ENCODE measurements at regions not wholly inside any gene's neighbourhood (a gene's known extent, or its start where the extent isn't known, plus 50 kb on each side); places are given as distances from the start of the nearest gene placed in this dataset.

DNA sequence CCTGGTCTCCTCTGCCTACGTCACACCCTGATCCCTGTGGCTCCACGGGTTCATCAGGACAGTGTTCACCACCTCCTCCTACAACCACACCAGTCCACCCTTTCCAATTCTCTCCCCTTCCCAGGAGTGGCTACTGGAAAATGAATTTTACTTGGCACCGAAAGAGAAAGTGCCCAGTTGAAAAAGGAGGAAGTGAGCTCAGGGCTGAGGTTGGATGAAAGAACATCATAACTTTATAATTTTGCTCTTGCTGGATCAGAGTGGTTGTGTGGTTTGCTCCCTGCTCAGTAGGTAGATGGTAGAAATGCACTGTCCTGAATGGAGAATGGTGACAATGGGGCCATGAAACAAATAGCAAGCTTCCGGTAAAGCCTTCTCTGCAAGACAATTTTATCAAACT lies 140.3 kb upstream of the DDX18 start:
- no peak for DNase-seq

DNA sequence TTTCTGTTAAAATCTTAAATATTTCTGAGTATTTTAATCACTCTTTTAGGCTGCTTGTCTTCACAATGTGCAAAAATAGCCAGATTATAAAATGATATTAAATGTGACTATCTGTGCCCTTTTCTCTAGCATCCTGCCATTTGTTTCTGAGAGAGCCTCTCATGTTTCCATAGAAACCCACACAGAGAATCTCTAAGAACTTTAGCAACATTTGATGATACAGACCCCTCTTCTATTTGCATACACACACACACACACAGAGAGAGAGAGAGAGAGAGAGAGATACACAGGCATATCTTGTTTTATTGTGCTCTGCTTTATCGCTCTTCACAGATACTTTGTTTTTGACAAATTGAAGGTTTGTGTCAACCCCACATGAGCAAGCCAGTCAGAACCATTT lies 134.5 kb upstream of the DDX18 start:
- no peak for DNase-seq

DNA sequence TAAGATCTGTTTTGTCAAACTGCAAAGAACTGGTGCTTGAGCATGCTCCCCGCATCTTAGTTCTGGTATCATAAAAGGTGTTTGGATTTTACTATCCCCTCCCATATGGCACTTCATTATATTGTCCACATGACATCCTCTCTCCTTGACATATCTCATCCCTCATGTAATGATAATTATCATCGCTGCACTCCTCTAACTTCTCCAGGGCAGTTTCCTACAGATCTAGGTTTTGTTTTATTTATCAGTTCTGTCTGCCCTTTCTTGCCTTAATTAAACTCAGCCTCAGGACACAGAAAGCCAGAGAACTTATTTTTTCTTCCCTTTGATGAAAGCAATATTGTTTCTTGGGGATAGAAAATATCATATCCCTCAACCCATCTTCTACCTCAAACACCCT lies 129.6 kb upstream of the DDX18 start:
- no peak for DNase-seq

DNA sequence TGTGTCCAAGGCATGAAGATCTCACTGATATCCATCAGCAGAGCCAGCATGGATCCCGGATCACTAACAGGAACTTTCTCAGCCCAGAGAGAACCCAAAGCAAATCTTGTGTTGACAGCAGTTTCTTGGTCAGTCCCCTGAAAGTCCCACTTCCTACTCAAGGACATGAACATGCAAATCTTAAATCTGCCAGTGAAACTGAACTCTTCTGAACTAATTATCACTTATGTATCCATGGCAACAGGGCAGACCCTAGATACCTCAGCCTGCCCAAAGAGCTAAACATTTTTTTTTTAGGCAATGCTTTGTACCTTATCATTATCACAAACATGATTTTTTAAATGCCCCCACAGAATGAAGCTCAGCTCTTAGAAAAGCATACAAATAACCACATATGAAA lies 127.8 kb upstream of the DDX18 start:
- no peak for DNase-seq

DNA sequence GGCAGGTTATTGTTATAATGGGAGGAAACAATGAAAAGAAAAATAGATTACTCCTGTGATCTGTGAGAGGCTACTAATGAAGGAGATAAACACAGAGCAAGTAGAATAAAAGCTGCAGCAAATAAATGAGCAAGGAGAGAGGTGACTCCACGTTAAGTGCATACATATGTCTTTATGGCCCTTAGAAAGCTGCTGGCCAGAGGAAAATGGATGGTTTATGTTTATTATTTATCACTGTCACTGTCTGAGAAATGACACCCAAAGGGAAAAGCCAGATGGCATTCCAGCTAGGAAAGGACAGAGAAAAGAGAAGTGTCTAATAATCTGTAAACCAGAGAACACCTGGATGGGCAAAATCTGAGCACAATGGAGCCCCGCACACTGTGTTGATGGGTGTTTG lies 122.9 kb upstream of the DDX18 start:
- no peak for DNase-seq

DNA sequence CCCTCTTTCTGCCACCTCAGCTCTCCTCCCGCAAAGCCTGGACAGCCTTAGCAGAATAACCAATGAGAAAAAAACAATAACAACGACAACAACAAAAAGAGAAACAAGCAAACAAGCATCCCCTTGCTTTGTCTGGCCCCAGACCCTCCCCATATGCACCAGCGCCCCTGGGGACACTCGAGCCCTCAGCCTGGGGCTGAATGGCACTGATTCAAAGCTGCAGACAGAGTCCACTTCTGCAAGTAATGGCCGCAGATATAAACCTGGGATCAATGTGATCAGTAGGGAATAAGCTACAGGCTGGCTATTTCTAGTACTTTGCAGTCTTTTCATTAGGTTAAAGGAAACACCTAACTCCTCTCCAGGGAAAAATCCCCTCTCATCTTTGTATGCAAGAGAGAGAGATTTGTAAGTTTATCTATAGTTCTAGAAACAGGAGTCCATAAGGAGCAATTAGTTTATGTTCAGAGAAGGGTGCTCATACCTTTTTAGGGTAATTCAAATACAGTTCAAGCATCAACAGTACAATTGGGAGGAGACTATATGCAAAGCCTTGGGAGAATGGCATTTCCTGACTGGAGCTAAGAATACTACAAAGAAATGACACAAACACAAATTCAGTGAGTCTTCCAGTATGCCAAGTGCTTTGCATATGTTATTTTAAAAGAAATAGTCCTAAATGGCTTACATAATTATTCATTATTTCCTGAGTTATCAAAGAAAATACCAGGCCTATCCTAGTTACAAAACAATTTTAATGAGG lies 122.3 kb upstream of the DDX18 start:
- DNase-seq: no peak

DNA sequence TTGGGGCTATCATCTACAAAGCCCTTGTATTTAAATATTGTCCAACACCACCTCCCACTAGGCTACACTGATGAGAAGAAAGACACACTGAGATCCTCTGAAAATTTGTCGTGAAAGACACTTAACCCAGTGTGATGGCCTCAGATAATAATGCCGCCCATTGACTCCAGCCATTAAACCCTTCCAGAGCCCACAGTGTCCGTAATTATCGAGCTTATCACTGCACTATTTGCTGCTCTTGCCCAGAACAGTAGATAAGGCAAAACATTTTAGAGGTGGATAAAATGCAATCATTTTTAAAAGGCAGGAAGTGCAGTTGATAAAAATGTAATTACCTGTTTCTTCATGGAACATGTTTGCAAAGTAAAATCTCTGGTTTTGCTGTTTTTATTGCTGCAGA lies 121.3 kb upstream of the DDX18 start:
- DNase-seq: no peak

DNA sequence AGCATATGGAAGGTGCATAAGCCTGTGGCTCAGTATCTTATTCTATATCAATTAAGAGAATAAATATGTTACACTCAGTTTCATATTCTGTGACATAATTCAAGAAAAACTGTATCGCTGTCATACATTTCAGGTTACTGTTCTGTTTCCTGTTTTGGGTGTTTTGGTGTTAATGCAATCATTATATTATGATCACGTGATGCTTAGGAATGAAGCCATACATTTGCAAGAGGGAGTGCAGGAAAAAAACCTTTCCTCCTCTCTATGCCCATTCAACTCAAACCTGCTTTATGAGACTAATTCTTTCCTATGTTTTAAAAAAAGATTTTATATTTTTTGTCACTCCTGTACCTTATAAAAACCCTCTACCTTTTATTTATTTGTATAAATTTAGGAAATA lies 120.8 kb upstream of the DDX18 start:
- no peak for DNase-seq

DNA sequence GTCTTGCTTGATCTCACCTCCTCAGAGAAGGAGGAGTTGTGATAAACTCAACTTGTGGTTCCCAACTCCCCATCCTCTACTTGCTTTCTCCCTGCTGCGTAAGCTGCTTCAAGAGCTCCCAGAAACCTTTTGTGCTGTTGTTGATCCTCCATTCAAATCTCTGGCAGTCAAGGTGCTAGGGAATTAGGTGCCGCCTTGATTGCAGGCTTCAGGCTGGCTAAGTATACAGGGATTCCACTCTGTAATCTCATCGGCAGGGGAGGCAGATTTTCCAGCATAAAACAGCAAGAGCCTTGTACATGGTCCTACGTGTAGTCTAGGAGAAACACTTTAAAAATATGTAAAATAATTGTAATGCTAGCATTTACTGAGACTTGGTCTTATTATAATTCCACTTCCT lies 116.2 kb upstream of the DDX18 start:
- DNase-seq: no peak

DNA sequence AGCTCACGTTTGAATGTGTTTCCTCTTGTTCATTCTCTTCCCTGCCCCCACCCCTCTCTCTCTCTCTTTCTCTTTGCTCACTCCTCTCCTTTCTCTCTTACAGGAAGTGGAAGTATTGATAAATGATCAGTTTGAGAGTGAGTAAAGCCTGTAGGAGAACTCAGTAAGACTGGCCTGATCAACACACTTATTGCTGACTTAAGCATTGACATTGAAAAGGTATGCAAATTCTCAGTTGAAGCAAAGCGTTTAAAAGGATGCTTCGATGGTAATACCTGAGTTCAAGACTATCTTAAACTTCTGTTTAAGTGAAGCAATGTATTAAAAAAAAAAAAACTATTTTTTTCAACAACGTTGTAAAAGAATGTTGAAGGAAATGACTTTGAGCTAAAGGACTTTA lies 115.7 kb upstream of the DDX18 start:
- no peak for DNase-seq

DNA sequence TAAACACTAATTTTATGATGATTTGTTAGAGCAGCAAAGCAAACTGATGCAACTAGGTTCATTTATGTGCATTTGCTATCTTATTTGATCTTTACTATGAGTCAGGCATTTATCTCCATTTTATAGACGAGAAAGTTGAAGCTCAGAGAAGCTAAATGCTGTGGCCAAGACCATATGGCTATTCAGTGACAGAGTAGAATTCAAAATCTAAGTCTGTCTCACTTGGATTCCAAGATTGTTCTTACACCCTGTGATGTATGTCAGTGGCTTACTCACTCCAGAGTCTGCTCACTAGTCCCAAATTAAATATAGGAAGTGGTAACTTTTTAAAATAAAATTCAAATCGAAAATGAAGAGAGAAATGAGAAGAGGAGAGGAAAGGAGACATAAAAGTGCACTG lies 114.0 kb upstream of the DDX18 start:
- DNase-seq: no peak

DNA sequence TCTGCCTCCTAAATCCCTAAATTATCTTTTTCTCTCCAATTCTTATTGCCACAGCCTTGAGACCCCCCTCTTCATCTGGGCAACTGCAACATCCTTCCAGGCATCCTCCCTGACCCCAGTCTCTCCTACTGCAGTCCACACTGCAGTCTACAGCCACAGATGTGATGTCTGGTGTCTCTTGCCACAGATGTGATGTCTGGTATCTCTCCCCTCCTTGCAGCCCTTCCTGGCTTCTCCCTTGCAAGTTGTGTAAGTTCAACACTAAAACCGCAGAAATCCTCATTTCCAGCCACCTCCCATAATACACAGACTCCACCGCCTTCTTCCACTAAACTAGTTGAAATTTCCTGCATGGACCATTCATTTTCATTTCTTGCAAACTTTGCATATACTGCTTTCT lies 113.1 kb upstream of the DDX18 start:
- DNase-seq: no peak

DNA sequence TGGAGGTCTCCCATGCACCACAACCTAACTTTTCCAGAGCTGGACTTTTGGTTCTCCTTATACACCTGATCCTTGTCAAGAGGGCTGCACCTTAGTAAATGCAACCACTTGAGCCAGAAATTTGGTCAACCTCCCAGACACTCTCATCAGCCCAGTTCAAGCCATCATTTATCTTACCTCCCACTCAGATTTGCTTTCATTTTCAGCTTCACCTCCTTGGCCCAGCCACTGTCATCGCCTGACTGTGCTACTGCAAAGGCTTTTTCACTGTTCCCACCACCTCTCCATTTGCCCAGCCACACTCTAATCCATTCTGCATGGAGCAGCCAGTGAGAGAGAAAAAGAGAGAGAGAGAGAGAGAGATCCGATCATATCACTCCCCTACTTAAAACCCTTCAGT lies 112.4 kb upstream of the DDX18 start:
- no peak for DNase-seq

DNA sequence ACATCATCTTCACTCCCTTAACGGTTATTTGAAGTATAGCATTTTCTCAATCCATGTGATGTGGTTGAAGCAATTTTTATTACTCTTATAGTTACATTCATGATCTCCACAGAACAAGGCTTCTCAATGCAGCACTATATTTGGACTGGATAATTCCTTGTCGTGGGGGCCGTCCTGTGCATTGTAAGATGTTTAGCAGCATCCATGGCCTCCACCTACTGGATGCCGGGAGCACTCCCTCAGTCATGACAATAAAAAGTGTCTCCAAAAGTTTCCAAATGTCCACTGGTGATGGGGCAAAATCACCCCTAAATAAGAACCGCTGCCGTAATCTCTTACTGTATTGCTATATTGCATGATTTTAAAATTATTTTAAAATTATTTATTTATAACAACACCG lies 110.6 kb upstream of the DDX18 start:
- DNase-seq: no peak

DNA sequence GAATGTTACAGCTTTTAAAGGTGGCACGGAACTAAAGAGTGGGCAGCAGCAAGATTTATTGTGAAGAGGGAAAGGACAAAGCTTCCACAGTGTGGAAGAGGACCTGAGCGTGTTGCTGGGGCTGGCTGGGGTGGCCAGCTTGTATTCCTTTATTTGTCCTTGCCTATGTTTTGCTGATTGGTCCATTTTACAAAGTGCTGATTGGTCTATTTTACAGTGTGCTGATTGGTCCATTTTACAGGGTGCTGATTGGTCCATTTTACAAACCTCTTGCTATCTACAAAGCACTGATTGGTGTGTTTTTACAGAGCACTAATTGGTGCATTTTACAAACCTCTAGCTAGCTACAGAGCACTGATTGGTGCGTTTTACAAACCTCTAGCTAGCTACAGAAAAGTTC lies 109.7 kb upstream of the DDX18 start:
- DNase-seq: no peak

DNA sequence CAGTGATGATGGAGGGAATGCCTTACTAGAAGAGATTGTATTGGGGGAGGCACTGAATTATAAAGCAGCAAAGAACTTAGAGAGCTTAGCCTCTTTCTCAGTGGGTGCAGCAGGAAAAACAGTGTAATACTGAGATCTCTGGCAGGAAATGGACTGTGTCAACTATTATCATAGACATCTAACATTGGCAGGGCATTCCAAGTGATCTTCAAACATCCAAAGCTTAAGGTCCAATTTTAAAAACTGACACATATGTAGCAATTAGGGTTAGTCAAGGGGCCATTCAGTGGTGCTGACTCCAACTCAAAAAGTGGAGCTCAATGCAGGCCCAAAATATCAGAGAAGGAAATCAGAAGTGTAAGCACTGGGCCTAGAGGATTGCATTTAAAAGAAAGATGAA lies 106.6 kb upstream of the DDX18 start:
- no peak for DNase-seq

DNA sequence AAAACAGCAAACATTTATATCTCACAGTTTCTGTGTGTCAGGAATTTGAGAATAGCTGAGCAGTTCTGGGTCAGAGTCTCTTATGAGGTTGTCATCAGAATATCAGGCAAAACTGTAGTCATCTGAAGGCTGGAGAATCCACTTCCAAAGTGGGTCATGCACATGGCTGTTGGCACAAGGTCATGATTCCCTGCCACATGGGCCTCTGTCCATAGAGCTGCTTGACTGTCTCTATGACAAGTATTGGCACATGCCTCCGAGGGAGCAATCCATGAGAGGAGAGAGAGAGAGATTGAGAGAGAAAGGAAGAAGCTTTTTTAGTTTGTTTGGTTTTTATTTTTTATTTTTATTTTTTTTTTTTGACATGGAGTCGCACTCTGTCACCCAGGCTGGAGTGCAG lies 101.8 kb upstream of the DDX18 start:
- no peak for DNase-seq

DNA sequence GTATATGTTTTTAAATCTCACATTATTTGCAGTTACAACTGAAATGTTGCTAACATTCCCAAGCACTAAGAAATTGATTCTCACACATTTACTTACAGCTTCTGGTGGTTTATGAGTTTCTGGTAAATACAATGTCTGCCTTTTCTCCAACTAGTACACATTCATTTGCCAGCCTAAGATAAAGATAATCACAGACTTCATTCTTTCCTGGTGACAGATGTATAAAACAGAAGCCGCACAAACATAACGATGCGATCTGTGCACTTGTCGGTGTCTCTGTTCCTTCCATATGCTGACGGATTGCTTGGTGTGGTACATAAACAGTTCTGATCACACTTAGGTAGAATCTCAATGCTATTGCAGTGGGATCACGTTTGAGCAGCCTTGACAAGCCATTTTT lies 100.4 kb upstream of the DDX18 start:
- no peak for DNase-seq

DNA sequence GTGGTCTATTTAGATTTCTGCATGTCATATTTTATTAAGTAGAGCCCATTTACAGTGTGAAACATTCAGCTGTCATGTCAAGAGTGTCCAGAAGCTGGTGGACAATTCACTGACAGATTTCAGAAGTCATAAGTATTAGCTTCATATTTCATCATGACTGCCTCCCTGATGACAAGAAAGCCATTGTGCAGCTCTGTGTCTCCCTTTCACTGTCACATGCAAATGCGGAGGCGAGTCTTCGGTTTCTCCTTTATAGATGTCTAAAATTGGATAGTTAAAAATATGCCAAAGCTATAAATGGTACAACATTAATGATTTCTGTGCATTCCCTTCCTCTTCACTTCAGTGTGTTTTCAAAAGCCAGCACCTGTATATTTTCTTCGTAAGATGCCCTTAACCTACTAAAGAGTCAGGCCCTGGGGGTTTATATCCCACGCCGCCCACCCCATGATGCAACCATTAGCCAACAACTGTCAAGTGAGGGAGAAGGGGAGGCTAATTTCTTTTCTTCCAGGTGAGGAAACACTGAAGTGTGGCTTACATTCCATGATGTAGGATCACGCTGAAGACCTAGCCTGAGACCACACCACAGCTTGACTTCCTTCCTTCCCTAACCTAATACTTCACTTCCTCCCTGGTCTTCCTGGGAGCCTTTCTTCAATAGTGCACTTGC lies 99.6 kb upstream of the DDX18 start:
- no peak for DNase-seq

DNA sequence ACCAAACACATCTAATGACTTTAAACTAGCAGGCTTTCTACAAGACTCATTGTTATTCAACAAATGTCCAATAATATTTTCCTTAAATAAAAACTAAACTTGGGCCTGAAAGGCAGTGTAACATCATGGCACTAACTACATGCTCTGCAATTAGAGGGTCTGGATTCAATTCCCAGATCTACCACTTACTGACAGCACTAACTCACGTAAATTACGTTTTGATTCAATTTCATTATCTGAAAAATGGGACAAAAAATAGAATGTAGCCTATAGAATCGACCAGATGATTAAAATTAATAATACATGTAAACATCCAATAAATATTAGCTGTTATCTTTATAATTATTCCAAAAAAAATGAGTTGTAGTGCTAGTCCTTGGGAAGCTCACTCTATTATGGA lies 98.0 kb upstream of the DDX18 start:
- DNase-seq: no peak

DNA sequence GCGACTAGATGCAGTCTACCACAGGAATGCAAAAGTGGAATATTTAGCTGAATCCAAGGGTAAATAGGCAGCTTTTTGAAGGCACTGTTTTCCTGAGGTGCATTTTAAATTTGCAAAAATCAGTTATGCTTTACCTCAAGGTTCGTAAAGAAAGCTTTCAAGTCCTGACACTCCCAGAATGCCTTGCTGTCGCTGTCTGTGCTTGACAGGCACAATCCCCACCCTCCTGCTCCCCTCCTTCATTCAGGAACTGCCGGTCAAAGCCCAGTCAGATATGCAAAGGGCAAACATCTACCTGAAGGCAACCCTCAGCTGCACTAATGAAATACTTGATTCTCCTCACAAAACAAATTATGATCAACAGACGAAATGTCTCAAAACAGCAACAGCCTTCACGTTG lies 97.4 kb upstream of the DDX18 start:
- DNase-seq: no peak

DNA sequence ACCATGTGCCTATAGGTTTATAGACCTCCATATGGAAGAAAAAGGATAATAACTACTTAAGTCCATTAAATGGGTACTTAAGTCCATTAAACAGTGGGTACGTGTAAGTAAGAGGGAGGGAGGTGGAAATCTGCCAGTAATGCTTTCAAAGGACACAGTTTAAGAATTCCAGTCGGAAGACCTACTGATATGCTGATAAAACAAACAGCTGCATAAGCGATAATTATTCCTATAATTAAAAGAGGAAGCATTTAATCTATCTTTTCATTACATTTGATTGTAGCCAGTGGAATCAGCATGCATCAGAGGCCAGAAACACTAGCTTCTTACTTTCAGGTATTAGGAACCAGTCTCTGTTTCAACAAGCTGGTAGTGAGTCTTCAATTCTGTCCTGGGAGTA lies 96.4 kb upstream of the DDX18 start:
- no peak for DNase-seq

DNA sequence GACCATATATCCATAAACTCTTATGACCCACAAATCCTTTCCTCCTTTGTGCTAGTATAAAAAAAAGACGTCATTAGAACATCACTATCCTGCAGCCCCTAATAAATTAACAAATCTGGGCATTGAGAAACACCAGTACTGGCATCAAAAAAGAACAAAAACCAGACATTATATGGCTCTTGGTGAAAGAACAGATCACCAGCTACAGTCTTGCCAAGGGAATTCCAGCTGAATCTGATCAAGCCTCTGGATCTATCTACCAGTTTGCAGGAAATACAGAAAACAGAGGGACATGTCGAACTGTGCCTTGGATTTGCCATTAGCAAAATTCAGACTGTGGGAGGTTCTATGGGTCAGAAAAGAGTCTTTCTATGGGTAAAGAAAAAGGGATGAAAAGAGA lies 93.7 kb upstream of the DDX18 start:
- DNase-seq: no peak

DNA sequence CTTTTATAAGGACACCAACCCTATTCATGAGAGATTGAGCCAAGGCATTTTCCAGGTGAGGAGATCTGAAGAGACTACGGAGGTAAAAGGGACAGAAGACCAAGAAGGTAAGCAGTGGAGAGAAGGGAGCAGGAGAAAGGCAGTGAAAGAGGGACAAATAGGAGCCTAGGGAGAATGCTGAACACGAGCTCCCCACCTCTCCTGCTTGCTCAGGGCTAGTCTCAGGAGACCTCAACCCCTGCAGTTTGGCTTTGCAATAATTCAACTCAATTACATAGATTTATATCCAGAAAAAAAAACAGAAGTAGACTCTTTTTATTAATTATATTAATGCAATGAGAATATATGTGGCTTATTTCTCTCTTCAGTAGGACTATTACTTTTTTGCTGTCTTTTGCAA lies 91.0 kb upstream of the DDX18 start:
- no peak for DNase-seq

DNA sequence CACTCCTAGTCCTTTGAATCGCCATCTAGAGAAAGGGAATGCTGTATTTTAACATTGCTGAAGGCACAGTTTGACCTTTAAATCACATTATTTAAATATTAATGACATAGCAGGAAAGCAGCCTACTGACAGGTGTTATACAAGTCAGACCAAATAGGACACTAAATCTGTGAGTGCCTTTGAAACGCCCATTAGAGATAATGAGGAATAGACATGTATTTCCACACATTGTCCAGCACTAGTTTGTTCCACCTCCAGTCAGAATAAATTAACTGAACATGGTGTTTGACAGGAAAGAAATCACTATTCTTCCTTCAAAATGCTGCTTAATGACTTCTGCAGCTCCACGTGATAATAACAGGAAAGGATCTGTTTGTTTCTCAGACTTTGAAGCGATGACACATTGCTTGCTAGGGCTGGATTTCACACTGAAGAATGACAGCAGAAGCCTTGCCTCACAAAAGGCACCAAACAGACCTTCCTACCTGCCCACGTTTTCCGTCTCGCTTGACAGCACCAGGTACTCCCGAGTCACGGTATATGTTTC lies 90.5 kb upstream of the DDX18 start:
- DNase-seq: no peak
